DND-41 (cell line): ENCODE measurements at regions not wholly inside any gene's neighbourhood (a gene's known extent, or its start where the extent isn't known, plus 50 kb on each side); places are given as distances from the start of the nearest gene placed in this dataset.

Source experiments
- CTCF ChIP-seq: IDR thresholded peaks from 2 replicates; pipeline ENCODE4 v1.5.1; 2012; ENCODE audit warnings: borderline replicate concordance, low read length, moderate library complexity, mild to moderate bottlenecking; ENCODE audit not compliant: poor library complexity, severe bottlenecking; ENCODE audit errors: extremely low read depth
- EZH2 ChIP-seq: IDR thresholded peaks from 3 replicates; pipeline ENCODE4 v1.6.1; 2012; ENCODE audit warnings: borderline replicate concordance, low read depth, mild to moderate bottlenecking, moderate library complexity, low read length, inconsistent platforms; ENCODE audit not compliant: severe bottlenecking

- TF ChIP-seq CTCF (no peak), EZH2 (no peak)
Measured at GRCh38 chr4:74615411-74615810, 170.5 kb downstream of the AREG start.
